CD4-positive, alpha-beta T cell treated with Interleukin-4 for 1 hour (primary cell): ENCODE measurements at regions not wholly inside any gene's neighbourhood (a gene's known extent, or its start where the extent isn't known, plus 50 kb on each side); places are given as distances from the start of the nearest gene placed in this dataset.

Experiments used
- DNase-seq, 2 donors: peaks; one replicate each; pipeline ENCODE4 v3.0.0-alpha.2; 2020 to 2022

DNA sequence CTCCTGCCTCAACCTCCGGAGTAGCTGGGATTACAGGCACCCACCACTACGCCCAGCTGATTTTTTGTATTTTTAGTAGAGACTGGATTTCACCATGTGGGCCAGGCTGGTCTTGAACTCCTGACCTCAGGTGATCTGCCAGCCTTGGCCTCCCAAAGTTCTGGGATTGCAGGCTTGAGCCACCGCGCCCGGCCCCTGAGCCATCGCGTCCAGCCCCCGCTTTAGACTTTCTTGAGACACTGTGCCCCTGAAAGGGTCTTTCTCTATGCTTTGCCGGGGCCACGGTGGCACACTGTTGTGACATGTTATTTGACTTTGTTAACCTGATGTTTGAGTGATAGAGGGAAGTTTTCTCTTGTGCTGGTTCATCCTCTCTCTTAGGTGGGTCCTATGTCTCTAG is 186.4 kb downstream of the BTG1 start:
- DNase-seq: no peak

DNA sequence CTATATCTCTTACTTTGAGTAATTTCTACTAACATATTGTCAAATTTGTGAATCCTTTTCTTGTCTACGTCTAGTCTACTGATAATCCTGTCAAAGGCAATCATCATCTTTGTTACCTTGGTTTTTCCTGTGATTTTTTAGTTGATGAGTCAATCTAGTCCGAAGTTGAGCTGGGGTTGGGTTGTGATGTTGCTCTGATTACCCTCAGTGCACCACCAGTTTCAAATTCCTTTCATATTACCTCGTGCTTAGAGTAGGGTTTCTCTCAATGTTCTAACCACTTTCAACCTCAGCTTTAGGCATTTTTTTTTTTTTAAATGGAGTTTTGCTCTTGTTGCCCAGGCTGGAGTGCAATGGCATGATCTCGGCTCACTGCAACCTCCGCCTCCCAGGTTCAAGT is 186.8 kb downstream of the BTG1 start:
- no peak for DNase-seq

DNA sequence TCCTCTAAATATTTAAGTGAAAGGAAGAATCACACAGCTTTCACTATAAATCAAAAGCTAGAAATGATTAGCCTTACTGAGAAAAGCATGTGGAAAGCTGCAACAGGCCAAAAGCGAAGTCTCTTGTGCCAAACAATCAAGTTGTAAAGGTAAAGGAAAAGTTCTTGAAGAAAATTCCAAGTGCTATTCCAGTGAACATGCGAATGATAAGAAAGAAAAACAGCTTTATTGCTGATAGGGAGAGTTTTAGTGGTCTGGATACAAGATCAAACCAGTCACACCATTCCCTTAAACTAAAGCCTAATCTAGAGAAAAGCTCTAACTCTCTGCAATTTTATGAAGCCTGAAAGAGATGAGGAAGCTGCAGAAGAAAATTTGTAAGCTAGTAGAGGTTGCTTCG is 190.9 kb downstream of the BTG1 start:
- DNase-seq: no peak

DNA sequence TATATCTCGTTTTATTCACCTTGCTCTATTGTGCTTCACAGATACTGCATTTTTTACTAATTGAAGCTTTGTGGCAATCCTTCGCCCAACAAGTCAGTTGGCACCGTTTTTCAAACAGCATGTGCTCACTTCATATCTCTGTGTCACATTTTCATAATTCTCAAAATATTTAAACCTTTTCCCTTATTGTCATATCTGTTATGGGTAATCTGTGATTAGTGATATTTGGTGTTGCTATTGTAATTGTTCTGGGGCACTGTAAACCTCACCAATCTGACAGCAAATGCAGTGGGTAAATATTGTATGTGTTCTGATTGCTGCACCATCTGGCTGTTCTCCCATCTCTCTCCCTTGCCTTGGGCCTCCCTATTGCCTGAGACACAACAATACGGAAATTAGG is 191.3 kb downstream of the BTG1 start:
- DNase-seq: no peak

DNA sequence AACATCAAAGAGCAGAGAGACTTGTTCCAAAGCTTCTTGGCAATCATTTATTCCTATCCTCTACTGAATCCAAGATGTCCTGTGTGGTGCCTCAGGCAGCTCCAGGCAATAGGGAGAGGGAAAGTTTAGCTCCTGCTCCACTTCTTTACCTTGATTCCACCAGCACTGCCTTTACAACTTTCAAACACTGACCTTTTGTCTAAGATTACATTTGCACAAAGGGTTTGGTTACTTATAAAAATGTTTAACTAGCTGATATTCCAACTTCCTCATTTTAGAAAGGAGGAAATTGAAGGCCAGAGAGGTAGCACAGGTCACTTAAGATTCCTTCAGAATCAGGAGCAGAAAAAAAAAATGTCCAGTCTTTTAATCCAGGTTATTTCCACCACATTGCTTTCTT is 192.7 kb downstream of the BTG1 start:
- DNase-seq: no peak

DNA sequence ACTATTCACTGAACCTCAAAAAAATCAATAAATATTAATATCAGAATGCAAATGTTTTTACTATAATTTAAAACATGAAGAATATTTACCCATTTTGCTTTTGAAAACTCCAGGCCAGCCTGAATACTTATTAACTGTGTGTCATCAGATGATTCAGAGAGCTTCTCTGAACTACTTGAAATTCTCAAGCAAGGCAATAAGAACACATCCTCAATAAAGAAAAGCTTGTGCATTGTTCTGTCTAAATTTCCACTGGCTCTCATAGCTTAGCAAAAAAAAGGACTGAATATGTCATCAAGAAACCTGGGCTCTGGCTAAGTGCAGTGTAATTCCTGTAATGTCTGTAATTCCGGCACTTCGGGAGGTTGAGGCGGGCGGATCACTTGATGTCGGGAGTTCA is 194.1 kb downstream of the BTG1 start:
- DNase-seq: no peak

DNA sequence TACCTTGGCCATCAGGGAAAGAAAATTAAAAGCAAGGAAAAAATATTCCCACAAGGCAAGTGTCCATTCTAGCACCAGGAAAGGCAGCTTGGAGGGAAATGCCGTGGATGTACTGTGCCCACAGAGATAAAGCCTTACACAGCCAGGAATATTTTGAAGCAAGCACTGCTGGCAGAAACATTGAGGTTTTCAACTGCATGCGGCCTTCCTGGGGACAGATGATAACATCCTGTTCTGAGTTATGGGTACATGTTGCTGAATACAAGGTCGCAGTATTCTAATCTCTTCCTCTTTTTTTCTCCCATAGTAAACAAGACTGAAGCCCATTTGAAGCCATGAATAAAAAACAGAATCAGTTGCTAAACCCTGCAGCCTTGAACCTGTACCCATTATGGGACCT is 197.1 kb downstream of the BTG1 start:
- peak in 1 of 2 donors; percentile 31 for DNase-seq

DNA sequence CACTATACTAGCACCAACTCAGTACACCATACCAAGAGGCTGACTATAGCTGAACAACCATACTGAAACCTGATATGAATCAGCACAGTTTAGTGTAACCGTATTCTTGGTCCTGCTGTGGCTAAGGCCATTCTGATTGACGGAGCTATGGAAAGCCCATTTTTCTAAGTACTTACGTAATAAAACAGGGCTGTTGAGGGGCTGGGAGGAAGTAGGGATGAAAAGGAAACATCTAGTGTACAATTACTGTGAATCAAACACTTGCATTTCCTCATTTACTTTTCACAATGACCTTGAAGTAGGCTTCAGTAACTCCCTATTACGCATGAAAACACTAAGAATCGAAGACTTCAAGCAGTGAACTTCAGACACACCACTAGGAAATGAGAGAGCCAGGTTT is 198.2 kb downstream of the BTG1 start:
- peak in 1 of 2 donors; percentile 25 for DNase-seq

DNA sequence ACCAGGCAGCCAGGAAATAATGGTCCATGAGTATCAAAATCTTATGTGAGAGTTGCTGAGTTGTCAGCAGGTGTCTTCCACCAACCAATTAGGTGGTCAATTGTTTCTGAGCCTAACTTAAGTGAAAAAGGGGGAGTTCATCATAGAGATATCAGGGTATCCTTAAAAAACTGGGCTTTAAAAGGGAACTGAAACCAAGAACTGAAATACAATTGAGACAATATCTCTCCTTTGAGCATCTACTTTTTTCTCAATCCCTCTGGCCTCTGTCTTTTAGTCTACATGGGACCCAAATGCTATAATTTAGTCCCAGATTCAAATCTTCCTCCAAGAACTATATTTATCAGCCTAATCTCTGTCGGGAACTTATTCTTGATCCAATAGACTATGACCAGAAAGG is 201.0 kb downstream of the BTG1 start:
- no peak for DNase-seq

DNA sequence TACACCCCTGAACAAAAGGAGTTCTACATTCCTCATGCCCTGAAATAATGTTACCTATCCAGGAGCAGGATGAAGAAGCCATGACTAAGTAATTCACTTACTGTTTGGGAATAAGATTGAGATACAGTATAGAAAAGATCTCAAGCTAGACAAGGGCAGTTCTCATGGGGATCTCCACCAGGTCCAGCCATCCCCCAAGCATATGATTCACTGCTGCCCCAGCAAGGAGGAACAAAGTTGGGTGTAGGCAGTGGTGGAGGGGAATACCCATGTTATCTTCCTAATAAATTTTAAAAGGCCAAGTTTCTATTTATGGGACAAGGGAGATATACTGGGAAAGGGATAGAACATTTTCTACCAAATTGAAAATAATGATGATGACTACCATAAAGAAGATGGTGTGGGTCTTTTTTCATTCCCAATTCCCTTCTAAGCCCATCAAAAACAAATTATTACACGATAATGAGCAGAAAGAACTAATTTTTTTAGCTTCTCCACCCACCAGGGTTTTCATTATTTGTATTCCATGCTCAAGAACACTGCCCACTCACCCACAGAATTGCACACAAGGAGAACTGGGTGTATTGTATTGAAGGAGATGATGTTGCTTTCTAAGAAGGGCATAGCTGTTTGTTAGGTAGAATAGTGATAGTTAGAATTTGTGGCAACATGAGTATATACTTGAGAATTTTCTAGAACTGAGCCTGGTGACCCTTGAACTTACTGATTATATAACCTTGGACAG is 204.6 kb downstream of the BTG1 start:
- DNase-seq: no peak

DNA sequence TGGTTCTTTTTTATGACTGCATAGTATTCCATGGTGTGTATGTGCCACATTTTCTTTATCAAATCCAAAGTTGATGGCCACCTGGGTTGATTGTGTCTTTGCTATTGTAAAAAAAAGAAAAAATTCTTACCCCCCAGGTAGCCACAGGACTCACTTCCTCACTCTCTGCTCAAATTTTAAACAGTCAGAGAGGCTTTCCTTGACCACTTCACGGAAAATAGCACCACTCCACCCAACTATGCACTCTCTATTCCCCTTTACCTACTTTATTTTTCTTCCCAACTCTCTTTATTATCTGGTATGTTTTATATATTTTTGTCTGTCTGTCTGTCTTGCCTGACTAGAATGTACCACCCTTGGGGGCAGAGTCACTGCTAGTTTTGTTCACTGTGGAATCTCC is 205.3 kb downstream of the BTG1 start:
- DNase-seq: no peak

DNA sequence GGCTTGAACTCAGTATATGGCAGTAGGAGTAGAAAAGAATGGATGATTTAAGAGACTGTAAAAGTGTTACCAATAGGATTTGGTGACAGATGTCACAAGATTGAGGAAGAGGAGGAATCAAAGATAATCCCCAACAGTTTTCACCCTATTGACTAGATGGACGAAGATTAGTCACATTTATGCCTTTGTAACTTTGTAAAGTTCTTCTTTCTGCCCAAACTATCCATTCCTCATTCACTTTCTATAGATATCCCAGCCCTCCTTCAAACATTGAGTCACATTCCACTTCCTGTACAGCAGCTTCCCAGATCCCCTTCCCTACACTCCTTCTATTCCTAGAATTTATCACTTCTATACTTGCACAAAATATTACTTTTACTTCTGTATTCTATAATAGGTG is 207.9 kb downstream of the BTG1 start:
- DNase-seq: no peak

DNA sequence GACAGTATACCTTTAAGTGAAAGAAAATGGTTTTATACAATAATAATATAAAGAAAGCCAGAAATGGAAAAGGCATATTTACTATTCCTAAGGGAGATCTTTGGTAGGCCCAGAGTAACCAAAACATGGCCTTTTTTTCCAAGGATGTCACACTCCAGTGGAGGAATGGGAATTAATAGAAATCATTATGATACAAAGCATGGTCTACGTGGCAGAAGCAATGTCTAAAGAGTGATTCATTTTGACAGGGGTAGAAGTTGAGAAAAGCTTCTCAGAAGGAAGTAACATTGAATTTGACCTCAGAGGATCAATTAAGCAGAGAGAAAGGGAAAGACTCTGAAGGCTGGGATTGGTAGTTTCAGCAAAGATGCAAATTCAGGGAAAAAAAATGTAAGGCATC is 208.6 kb downstream of the BTG1 start:
- no peak for DNase-seq

DNA sequence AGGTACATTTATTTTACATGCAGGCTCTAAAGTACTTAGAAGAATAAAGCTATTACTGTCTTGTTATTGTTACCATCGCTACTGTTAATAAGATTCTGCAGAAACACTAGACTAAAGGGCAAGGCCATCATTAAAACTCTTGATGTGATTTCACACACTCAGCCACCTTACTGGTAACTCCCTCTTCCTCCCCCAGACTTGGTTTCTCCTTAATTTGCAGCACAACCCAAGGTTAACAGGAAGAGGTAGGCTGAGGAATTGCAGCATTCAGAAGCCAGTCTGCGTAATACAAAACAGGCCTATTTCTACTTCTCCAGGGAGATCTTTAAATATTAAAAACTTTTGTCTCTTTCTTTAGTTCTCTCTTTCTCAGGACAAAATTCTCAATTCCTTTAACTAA is 210.3 kb downstream of the BTG1 start:
- DNase-seq: no peak

DNA sequence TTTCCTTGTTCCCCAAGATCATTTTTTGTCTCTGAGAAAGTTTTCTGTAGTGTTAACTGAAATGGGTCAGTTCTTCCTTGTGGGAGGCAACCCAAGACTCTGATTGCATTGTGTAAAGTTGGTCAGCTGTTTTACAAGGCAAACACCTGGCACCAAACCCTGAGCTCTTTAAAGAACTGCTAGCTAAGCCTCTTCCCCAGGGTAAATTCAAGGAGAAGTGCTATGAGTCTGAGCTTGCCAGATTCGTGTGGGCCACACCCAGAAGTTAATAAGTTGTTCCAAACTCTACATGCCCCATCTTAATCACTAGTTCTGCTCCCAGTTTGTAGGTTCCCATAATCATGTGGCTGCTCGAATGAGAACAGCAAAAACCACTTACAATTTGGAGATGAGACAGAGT is 214.5 kb downstream of the BTG1 start:
- no peak for DNase-seq

DNA sequence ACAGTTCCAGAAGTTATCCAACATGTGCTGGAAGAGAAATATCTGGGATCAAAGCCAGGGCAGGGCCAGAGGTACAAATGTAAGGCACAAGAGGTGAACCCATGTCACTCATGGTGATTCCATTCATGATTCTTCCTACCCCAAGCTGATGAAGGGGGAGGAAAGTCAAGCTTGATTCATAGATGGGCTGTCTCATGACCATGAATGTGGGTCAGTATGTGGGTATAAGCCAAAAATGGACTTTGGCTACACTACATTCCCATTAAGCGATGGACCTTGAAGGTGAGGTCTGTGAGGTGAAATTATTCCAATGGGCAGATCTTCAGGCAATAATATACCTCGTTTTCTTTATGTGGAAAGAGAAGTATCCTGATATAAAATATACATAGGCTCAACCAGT is 217.1 kb downstream of the BTG1 start:
- no peak for DNase-seq

DNA sequence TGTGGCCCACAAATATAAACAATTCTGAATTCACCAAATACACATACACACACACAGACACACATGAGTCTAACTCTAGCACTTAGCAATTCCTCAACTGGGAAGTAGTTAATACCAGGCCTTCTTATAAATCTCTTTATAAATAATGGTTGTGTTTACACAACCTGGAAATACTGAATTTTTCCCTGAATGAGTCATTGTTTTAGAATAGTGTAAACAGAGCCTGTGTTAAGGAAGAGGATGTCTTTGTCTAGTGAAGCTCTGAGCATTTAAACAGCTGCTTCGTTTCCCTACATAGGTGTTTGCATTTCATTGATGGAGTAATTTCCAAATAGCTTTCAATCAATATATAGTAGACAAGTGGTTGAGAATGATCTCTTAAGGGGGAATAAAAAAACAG is 218.8 kb downstream of the BTG1 start:
- DNase-seq: no peak

DNA sequence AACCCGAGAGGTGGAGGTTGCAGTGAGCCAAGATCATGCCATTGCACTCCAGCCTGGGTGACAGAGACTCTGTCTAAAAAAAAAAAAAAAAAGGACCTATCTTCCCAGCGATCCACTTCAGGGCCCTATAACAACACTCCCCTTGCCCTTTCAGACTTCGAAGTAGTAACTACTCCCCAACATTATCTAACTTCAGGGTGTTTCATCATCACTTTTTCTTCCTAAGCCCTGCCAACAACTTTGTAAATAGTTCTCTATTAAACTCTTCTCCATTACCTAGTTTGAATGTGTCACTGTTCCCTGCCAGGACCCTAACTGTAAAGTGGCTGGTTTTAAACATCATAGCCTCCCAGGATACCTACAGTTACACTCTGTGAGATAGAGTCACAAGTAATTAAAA is 220.8 kb downstream of the BTG1 start:
- DNase-seq: no peak

DNA sequence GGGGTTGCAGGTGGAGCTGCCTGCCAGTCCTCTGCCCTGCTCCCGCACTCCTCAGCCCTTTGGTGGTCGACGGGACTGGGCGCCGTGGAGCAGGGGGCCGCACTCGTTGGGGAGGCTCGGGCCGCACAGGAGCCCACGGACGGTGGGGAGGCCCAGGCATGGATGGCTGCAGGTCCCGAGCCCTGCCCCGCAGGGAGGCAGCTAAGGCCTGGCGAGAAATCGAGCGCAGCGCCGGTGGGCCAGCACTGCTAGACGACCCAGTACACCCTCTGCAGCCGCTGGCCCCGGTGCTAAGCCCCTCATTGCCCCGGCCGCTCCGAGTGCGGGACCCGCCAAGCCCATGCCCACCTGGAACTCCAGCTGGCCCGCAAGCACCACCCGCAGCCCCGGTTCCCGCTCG is 221.8 kb downstream of the BTG1 start:
- DNase-seq: no peak

DNA sequence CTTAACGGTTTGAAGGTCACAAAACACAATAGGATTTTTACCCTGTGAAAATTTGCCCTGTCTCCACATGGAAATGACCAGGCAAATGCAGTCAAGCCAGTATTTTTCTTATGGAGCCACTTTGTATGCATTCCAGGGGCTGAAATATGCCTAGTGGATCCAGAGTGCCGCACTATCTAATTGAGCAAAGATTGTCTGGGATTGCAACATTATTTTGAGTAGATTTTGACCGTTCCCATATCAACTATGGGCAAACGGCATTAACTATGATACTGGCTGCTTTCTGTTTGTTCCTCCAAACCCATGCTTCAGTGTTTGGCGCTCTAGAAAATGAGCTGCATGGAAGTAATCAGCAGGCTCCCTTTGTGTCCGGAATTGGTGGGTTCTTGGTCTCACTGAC is 223.0 kb downstream of the BTG1 start:
- DNase-seq: no peak

DNA sequence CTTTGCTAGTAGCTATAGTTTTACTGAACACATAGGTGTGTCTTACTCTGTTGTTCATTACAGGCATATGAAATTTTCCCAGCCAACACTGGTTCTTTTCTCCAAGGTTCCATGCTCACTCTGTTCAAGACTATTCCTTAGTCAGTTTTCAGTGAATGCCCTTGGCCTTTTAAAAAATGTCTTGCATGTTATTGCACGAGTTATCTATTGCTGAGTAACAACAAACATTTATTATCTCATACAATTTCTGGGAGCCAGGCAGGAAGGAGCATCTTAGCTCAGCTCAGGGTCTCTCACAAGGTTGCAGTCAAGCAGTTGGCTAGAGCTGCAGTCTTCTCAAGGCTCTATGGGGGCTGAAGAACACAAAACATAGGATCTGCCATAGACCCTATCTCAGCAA is 223.5 kb downstream of the BTG1 start:
- no peak for DNase-seq

DNA sequence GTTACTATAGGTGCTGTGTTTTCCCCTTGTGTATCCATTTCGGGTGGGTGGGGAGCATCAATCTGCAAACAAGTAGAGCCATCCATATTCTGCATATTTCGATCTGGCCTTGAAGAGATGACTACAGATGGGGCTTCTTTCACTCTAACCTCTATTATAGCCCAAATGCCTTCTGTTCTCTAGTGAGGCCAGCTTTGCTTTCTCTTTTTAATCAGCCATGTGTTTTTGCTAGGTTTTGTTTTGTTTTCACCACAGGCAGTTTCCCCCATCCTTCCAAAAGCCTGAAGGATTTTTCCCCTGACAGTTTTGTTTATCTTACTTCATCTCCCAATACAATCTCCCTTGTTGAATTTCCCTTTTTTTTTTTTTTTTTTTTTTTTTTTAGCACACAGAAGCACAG is 224.1 kb downstream of the BTG1 start:
- no peak for DNase-seq

DNA sequence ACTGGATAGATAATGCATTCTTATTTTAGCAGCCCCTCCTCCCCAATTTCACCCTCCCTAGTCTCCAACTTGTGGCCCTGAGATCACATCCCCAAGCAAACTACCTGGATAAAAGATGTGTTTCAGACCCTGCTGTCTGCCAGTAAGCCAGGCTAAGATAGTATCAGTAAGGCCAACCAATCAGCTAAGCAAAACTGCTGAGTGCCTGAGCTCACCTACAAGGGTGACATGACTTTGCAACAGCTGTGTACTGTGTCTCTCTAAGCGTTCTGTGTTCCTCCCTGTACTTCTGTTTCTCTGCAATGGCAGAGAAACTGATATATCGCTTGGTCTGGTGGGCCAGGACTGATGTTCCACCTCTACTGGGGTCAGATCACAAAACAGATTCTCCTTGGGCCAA is 224.9 kb downstream of the BTG1 start:
- DNase-seq: no peak

DNA sequence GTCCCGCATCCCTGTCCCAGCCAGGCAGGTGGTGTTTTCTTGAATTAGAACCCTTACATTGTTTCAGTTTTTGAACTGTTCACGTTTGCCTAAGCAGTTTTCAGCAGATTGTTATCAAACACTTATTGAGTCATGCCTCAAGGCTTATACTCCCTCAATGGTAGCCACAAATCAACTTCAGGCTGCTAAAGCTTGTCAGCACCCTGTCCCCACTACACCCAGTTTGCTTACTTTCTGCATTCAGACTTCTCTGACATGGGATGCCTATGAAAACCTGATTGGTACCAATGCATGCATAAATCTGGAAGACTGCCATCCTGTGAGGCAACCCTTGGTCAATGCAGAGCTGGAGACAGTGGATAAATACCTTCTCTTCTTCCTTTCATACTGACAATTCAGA is 225.4 kb downstream of the BTG1 start:
- DNase-seq: no peak

DNA sequence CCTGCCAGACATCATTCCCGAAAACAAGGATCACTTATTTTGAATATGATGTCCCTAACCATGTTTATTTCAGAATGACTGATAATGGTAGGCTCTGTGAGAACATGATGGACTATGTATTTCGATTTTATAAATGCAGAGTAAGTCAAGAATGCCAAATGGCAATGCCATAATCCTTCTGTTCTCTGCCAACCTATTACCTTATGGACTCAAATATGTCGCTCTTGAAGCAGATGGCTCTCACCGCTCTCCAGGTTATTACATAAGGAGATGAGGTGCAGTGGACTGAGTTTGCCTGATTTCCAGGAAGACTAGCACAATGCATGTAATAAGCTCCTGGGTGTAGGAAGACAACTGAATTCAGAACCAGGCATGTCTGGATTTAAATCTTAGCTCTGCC is 227.2 kb downstream of the BTG1 start:
- DNase-seq: no peak

DNA sequence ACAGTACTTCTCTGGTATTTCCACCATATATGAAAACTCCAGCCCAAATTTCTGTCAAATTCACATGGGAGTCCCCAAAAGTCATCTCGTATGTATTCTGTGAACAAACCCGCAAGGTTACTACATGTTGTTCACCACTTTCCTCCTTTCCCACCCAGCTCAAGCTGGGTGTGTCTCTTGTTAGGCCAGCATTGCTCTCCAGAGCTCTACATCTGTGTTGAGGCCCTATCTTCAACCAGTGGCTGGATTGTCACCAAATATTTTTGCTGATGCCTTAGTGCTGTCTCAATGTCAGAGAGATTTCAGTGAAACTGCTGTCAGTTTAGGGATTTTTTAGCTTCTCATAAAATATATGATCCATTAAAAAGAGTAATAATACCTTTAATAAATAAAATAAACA is 230.9 kb downstream of the BTG1 start:
- DNase-seq: no peak
